CD4-positive, alpha-beta T cell treated with Interleukin-17A for 1 hour (primary cell): ENCODE measurements at regions not wholly inside any gene's neighbourhood (a gene's known extent, or its start where the extent isn't known, plus 50 kb on each side); places are given as distances from the start of the nearest gene placed in this dataset.
"Not testable (repeated sequence)": the region's sequence is repeated elsewhere in the genome, so short reads cannot be mapped to it uniquely, and the experiment has no call there.

Experiments
- DNase-seq: peaks from one replicate; pipeline ENCODE4 v3.0.0-alpha.2; 2020

DNA sequence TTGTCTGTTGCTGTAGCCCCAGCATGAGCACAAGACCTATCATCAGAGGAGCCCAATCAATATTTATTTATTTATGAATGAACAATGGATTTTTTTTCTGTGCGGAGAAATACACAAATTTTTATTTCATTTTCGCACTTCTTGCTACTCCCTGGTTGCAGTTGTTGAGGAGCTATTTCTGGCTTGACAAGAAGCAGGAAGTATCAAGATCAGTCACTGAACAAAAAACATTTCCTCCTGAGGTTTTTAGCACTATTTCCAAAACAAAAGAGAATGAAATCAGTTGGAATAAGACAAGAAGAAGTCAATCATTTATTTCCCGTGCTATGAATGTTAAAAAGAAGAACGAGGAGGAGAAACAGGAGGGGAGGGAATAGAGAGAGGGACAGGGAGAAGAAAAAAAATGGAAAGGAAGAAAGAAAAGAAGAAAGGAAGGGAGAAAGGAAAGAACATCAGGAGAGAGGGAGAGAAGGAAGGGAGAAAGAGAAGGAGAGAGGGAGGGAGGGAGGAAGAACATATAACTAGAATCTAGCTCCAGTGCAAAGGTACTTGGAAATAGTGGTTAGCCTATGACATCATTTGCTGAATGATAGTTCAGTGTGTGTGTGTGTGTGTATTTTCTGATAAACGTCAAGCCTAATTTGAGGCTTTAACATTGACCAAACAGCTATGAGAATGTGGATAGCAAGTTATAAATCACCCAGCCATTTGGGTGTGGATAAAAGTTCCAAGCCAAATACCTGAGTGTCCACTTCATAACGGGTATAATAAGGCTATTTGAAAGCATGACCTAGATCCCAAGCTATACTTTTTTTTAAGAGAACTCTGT is 586.0 kb downstream of the EBF1 start:
- DNase-seq, result no peak

DNA sequence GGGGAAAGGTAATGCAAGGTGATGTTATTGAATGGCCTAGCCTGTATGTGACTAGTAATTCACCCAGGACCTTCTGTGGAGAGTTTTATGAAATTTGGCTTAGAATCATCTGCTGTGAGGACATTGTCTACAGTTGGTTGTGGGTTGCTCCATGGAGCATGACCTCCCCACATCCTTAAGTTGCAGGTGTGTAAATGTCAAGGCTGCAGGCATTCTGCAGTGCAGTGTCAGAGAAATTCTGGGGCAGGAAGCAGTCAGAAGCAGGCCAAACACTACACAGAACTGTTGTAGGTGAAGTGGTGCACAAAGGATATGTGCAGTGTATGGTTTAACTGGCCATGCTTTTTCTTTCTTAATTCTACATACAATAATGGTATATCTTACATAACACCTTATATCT is 588.3 kb downstream of the EBF1 start:
- no peak for DNase-seq

DNA sequence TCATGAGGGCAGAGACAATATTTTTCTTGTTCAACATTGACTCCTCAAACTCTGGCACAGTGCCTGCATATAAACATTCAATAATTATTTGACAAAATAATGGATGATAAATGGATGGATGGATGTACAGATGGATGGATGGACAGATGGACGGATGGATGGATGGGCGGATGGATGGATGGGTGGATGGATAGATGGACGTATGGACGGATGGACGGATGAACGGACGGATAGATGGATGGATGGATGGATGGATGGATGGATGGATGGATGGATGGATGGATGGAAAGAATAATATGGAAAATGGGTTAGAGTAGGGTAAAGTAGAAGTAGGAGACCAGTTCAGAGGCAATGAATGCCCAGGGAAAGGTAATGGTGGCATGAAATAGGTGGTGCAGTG is 589.2 kb downstream of the EBF1 start:
- no peak for DNase-seq

DNA sequence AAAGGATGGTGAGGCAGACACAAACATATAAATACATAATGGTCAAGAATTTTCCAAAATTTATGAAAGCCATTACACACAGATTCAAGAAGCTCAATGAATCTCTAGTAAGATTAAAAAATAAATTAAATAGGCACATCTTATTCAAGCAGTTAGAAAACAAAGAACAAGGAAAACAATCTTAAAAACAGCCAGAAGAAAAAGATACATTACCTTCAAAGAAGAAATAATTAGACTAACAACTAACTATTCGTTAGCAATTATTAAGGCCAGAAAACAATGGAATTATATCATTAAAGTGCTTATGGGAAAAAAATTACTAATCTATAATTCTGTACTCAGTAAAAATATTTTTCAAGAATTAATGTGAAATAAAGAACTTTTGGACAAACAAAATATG is 593.1 kb downstream of the EBF1 start:
- DNase-seq, result no peak

DNA sequence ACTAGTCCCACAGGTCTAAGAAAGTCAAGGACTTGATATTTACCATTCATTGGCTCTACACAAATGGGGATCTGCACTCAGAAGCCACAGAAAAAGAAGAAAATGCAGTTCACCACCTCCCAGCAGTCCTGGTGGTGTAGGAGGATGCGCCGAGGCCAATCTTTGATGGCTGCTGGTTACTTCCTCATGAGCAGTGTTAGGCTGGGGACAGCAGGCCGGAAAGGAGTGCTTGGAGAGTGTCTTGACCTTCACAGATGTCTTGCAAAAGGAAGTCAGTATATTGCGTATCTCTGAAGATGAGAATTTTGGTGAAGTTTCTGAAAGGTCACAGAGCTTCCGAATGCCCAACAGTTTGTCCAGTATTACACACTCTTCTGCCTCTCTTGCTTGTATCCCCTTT is 597.0 kb downstream of the EBF1 start:
- no peak for DNase-seq

DNA sequence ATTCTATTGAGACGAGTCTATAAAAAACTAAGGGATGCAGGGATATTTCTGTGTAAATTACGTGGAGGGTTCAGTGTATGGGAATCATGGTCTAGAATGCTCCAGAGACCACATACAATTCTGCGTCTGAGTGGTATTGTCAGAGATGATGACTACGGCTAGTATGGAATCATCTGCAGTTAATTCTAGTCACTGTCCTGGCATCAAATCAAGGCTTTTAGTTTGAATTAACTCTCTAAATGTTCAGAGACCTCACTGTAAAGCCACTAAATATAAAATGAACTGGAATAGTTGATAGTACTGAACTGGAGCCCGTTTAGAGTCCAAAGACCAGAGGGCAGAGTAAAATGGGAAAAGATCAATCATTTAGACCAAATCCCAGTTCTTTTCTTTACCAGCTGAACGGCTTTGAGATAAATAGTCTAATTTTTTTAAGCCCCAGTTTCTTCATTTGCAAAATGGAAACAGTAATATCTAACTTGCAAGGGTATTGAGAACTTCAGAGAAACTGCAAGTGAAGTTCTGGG is 599.8 kb downstream of the EBF1 start:
- DNase-seq, result no peak

DNA sequence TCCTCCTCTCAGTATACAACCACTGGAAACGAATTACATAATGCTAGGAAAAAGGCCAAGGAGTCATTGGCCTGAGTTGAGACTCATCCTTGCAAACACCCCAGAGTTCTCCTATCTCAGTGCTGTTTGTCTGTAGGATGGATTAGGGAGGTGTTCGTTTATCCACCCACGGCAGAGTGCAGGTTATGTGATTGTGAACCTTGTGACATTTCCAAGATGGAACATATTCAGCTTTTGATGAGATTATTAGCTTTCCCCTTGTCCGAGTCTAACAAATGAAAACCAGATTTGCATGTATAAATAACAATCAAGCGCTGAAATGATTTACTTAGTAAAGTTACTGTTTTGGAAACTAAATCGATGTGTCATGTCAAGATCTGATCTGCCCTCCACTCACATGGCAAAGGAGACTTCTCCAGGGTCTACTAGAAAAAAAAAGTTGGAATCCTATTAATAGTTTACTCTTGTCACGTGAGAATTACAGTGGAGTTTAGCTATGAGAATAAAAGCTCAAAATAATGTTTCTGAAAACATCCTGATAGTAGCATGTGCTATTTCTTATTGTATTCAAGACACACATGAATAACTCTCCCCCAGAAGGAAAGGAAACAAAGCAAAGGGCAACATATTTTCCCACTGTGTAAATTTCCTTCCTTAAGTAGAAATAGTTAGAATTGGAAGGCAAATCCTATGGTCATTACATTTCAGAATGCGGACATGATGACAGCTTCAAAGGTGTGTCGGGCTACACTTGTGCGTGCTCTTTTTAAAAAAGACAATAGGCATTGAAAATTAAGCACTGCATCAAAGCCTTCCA is 600.4 kb downstream of the EBF1 start:
- DNase-seq, result no peak

DNA sequence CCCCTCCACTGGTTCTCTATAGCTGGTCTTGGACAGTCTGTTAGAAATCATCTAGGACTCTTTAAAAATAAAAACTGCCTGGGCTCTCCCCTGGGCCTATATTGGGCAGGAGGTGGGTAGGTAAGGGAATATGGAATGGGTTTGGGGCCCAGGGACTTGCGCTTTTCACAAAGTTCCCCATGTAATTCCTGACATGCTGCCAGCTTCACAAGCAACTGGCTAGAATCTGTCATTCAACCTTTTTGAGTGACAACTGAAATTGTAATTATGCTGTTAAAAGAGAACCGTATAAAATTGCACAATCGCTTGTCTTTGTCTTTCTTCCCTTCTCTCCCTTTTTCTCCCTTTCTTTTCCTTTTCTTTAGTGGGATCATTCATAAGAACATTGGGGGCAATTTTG is 603.1 kb downstream of the EBF1 start:
- DNase-seq, result no peak

DNA sequence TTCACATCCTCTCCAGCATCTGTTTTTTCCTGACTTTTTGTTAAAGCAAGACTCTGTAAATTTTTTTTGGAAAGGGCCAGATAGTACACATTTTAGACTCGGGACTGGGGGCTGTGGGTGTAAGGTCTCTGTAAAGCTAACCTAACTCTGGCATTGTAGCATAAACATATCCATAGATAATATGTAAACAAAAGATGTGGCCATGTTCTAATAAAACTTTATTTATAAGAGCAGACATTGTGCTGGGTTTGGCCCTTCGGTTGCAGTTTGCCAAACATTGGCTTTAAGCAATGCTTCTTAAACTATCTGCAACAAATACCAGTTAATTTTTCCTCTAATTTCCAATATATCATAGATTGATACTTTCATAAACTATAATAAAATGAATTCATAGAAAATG is 605.2 kb downstream of the EBF1 start:
- DNase-seq, result no peak

DNA sequence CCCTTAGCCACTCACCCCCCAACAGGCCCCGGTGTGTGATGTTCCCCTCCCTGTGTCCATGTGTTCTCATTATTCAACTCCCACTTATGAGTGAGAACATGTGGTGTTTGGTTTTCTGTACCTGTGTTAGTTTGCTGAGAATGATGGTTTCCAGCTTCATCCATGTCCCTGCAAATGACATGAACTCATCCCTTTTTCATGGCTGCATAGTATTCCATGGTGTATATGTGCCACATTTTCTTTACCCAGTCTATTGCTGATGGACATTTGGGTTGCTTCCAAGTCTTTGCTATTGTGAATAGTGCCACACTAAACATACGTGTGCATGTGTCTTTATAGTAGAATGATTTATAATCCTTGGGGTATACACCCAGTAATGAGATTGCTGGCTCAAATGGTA is 605.7 kb downstream of the EBF1 start:
- not testable (repeated sequence) for DNase-seq

DNA sequence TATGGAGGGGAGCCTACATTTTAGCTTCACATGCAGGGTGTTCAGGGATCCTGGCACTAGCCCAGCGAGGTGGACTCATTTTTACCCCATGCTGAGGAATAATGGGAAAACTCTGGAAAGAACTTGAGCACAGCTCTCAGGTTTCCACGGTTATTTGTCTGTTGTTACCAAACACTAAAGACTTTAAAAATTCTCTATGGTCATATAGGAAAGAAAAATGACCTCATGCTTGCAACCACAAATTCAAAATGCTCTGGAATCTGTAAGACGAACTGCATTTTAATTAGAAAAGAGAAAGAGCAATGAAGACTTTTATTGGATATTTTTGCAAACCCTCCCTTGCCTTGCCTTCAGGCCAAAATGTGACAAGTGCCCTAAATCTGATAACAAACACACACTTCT is 606.9 kb downstream of the EBF1 start:
- no peak for DNase-seq

DNA sequence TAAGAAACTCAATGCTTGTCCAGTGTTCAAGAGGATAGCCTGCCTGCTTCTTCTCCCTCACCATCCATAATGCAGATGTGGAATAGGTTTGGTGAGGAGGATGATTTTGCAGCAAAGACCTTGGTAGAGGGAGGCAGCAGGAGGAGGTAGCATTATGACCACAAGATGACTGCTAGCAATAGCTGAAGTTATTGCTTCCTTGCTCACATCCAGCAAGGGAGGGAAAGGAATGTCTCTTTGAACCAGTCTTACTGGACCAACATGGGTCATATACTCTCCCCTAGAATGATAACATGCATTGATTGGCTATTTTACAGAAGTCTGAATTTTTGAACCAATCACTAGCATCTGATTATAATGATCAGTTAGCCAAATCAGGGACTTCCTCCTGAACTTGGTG is 607.6 kb downstream of the EBF1 start:
- DNase-seq, result no peak

DNA sequence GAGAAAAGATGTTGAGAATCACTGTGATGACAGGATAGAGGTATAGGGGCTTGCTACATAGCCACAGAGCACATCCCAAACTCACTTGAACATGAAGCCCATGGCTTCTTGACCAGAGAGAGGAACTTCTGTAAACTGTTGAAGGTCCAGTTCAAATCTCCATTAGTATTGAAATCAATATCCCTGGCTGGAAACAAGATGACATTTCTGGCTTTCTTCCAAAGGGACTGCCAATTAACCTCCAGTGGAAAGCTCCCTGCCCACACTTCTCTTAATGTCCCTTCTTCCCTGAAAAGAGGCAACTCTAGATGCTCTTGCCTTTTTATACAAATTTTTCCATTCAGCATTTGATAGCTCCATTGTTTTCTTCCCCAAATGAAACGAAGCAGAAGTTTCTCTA is 612.1 kb downstream of the EBF1 start:
- no peak for DNase-seq

DNA sequence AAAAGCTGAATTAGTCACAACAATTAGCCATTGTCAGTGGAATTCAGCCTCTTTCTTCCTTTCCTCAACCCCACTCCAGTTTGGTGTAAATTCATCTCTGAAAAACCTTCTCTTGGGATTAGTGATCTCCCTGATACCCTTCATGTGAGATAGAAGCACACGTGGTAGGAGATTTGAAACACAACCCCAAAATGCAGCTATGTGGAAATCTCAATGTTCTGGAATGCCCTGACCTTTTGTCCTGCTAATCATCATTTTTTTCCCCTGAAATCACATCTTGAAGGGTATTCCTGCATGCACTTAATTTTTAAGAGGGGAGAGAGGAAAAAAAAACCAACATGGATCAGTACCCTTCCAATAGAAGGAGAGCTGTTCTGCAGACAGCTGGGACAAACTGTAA is 612.6 kb downstream of the EBF1 start:
- DNase-seq, result no peak

DNA sequence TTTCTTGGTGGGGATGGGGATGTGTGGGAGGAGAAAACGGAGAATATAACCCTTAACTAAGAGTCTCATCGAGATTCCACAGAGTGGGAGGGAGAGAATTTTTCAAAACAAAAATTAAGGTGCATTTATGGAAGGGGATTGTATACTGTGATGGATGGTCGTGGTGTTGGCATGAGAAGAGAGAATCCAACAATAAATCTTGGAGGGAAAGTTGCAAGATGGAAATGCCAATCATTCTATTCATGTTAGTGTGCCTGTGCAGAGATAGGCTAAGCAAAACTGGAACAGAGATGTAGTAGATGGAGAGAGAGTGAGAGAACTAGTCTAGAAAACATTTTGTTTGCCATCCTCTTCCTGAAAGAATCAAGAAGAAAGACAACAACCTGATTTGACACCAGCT is 613.1 kb downstream of the EBF1 start:
- no peak for DNase-seq

DNA sequence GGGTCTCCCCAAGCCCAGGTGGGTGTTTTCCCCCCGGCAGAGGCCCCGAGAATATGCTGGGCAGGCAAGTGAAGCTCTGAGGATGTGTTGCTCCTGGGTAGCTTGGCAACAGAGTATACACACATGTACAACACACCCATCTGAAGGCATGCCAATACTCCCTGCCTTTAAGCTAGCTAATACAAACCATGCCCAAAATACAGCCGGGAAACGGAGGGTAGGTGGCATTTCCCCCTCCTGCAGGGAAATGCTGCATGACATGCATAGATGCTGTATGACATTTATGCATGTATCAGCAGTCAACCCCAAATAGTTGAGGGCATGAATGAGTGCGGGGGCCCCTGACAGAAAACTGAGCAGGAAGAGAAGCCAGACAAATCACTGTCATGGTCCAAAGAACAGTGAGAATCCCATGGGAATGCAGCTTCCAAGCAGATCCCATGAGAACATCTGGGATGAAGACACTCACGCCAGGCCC is 614.1 kb downstream of the EBF1 start:
- no peak for DNase-seq

DNA sequence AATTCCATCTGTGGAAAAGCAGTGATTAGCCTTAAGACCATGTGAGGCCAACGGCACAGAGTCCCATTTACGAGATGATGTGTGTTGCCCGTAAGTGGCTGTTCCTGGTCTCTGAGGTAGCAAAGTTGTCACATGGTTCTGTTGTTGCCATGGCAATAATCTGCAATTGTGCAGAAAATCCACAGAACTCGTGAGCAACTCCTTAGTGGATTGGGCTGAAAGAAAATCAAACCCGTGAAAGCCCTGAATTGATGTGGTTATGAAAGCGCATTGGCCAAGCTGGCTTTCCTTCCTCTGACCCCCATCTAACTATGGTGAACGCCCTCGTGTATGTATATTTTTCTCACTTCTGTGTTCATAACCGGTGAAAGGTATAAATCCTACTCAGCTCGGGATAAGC is 614.7 kb downstream of the EBF1 start:
- no peak for DNase-seq

DNA sequence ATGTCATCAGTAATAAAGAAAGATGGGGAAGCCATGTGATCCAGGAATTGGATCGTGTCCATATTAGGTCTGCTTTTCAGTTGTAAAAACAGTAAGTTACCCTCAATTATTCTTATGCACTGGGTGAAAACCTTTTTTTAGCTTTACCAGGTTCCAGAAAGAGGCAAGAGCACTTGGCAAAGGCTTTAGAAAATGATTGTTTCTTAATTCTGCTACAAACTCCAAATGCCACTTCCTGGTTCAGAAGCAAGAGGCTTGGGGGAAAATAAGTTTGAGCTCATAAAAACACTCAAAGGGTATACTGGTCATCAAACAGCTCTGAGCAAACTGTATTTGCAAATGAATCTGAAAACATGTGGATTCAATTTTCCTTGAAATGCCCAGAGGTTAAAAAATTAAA is 615.6 kb downstream of the EBF1 start:
- no peak for DNase-seq

DNA sequence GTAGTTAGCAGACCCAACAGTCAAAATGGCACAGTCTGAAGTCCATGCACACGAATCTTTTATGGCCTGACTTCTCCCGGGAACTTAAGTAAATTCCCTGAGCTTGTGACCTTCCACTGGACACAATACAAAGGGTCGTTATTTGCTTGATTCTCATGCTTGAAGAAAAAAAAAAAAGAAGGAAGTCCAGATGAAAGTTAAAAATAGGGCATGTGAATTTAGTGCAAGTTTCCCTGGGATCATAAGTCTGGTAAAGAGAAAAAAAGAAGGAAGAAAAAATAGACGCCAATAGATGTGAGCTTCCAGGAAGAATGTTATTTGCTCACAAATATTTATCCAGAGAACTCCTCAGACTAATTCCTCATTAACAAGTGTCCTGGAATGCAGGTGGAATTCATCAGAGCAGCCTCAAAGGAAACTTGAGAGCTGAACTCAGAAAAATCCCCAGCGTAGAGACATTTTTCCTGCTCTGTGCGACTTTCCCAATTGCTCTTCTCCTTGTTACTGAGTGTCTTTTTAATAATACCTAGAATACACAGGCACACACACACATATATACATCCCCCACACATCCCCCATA is 616.3 kb downstream of the EBF1 start:
- no peak for DNase-seq

DNA sequence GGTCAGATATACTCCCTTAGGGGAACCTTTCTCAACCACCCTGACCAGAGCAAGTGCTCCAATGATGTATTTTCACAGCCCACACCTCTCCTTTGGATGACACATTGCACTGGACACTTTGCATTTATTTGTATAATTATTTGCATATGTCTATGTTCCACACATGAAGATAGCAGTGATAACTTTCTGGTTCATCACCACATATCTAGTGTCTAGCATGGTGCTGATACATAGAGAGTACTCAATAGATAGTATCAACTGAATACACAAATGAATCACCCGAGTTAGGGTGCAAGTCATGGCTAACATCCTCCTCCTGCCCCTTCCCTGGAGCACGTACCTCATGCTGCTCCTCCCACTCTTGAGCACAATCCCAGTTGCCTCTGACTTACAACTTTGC is 617.6 kb downstream of the EBF1 start:
- DNase-seq, result no peak

DNA sequence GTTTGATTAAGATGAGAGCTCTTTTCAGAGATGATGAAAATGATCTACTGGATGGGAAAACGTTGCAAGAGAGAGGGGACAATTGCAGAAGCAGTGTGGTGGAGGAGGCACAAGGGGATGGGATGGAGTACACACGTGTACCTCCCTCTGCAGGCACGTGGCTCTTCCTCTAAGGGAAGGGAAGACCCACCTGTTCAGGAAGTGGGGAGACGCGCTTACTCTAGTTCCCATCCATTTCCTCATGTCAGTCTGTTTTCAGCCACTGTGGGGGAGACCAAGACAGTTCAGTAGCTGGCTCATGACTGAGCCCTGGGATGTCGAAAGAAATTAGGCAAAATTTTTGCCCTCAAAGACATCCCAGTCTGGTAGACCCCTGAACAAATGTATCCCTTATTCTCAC is 619.2 kb upstream of the CLINT1 start:
- no peak for DNase-seq

DNA sequence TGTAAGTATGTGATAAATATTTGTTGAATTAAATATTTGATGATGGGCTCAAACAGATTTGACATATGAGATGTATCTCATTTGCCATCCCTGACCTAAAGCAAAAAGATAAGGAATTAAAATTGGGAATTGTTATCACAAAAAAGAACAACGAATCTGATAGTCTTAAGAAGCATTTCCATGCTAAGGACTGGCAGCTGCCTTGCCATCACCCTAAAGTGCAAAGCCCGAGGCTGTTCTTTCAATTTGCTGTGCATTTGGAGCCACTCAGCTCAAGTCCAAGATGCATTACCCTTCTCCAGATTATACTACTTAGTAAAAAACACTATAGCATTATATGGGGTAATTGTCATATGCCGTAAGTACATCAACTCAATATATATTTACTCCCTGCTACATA is 618.3 kb upstream of the CLINT1 start:
- no peak for DNase-seq

DNA sequence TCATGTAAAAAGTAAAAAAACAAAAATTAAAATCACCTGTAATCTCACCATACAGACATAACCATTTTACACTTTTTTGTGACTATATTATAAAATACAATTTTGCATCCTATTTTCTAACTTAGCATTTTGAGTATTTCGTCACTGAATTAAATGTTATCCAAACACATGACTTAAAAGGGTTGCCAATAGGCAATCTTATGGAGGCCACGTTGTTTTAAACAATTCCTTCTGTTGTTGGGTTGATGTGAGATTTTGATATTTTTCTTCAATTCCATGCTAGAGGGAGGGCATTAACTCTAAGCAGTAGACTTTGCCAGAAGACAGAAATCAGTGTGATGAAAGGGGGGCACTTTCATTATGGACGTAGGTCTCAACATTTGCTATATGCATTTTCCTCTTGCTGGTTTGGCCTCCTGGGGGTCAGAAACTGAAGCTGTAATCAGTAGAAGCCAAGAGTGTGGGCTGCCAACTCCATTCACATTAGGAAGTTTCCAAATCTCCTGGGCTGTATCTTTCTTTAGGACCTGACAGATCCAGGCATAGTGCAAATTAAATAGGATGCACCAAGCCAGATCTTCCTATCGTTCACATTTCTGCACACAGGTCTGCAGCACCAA is 614.2 kb upstream of the CLINT1 start:
- no peak for DNase-seq
